ENCODE measurements at regions not wholly inside any gene's neighbourhood (a gene's known extent, or its start where the extent isn't known, plus 50 kb on each side); places are given as distances from the start of the nearest gene placed in this dataset.

GRCh38 chr3:10723991-10724390 is 92.0 kb upstream of the SLC6A11 start:
- Histone ChIP-seq H3K9ac (replicated peaks; ENCODE audit: extremely low read depth, insufficient read depth, low read length) (no peak overlapping the region), H3K27me3 (ENCODE audit: control insufficient read depth in 2 of 2, insufficient read depth in 2 of 2, low read length in 2 of 2) (no peaks in the 10 kb centered on the region), H3K4me2 (ENCODE audit: insufficient read depth, low read length) (no peak overlapping the region), H3K9me3 (replicated peaks; ENCODE audit: control insufficient read depth, insufficient read depth, low read length) (no peaks in the 10 kb centered on the region), H3K79me2 (ENCODE audit: control insufficient read depth, insufficient read depth, low read length) (no peaks in the 10 kb centered on the region), H3K36me3 (ENCODE audit: control insufficient read depth in 2 of 2, extremely low read depth in 1 of 2, insufficient read depth in 2 of 2, low read length in 2 of 2) (no peaks in the 10 kb centered on the region), H2AFZ (ENCODE audit: low read depth, low read length) (no peak overlapping the region), H3K4me1 (ENCODE audit: control insufficient read depth, extremely low read depth, insufficient read depth, low read length) (no peaks in the 10 kb centered on the region), H3K4me3 (replicated peaks in 1 of 3; ENCODE audit: insufficient read depth in 1 of 3, low read depth in 1 of 3, low read length in 3 of 3) (no peak overlapping the region), H4K20me1 (replicated peaks; ENCODE audit: control insufficient read depth, extremely low read depth, insufficient read depth, low read length) (no peaks in the 10 kb centered on the region), H3K9me1 (replicated peaks; ENCODE audit: control insufficient read depth, extremely low read depth, insufficient read depth, low read length) (no peaks in the 10 kb centered on the region), H3K27ac (ENCODE audit: insufficient read depth, low read depth, low read length) (no peak overlapping the region)
- ChIA-PET CTCF (no interaction called here), POLR2A (no interaction called here)
- no peak for TF ChIP-seq POLR2AphosphoS5 (IDR thresholded peaks at IDR 0.05; ENCODE audit: insufficient read depth, low read depth, low read length)
- TF ChIP-seq MYC (IDR thresholded peaks at IDR 0.05; ENCODE audit: low read depth, low read length) = no peak
- TF ChIP-seq MAX (IDR thresholded peaks at IDR 0.05; ENCODE audit: insufficient read depth, insufficient read length) = no peak
- TF ChIP-seq FOS (IDR thresholded peaks at IDR 0.05; ENCODE audit: borderline replicate concordance, insufficient read depth, low read length) = no peak
- no peak for TF ChIP-seq POLR2A (IDR thresholded peaks at IDR 0.05; ENCODE audit: low read depth, low read length)
- TF ChIP-seq GATA2 (IDR thresholded peaks at IDR 0.05; ENCODE audit: insufficient read depth, insufficient read length, low read depth, low read length) = no peak
- TF ChIP-seq EZH2 (IDR thresholded peaks at IDR 0.05; ENCODE audit: borderline replicate concordance, low read depth, low read length, severe bottlenecking) = no peak
- no peak for TF ChIP-seq JUN (IDR thresholded peaks at IDR 0.05; ENCODE audit: borderline replicate concordance, insufficient read depth, insufficient read length, low read depth)
- no peak for TF ChIP-seq CTCF (IDR thresholded peaks at IDR 0.05; ENCODE audit: extremely low read depth in 1 of 2, insufficient read depth in 1 of 2, low read depth in 1 of 2, low read length in 2 of 2)
- BruUV-seq (replicated peaks) = no TSS peak
- FAIRE-seq (no peak), DNase-seq (ENCODE audit: low read depth, low spot score) (no peak)
- intact Hi-C loops (cut with micrococcal nuclease) = no loop called here
- dilution Hi-C loops (cut with MboI; ENCODE audit: extremely low pct_ligation_motif_present, low sequenced_read_pairs) = no loop called here
